Left renal pelvis (tissue), 4 donors: ENCODE measurements at regions not wholly inside any gene's neighbourhood (a gene's known extent, or its start where the extent isn't known, plus 50 kb on each side); places are given as distances from the start of the nearest gene placed in this dataset.

Source experiments
- DNase-seq, 4 donors: peaks; one replicate each; pipeline ENCODE4 v3.0.0-alpha.2; 2013; ENCODE audit warnings: low read depth in 4 of 4, low spot score in 3 of 4

DNA sequence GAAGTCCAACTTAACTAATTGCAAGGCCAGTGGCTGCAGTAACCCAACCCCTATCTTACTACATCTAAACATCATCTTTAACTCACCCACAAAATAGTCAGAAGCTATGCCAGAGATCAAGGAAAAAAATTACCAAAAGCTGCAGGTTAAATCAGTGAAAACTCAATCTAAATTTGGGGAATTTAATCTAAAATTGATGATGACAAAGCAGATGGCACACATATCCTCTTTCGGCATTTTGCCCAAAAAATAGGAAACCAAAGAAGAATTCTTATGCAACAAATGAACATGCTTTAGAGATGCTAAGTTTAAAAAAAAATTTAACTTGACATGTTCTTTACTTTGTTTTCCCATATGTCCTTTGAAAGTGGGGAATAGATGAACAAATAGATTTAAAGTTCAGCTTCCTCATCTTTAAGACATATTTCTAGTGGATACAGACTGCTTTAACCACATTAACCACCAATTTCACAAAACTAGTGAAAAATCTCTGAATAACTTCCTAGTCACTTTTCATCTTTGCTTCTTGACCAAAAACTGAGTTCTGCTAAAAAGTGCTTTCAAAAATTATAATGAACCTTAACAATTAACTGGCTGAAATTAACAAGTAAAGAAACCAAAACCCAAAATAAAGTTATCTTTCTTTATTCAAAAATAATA, 74.3 kb upstream of the CCDC150 start:
- no peak for DNase-seq

DNA sequence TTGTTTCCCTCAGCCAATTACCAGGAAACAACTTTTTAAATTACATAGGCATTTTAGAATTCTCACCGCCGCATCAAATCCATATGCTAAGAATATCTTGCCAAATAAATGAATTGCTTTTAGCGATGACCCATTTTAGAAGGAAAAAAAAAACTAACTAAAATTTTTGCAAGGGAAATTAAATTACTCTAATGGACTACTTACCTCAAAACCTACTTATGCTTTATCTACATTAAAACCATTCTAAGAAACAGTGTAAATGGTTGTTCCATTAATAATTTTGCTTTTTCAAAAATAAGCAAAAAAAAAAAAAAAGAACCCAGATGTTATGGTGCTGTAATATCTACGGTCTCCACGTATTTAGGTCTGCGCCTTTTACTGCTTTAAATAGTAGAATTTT, 73.5 kb upstream of the CCDC150 start:
- DNase-seq: no peak

DNA sequence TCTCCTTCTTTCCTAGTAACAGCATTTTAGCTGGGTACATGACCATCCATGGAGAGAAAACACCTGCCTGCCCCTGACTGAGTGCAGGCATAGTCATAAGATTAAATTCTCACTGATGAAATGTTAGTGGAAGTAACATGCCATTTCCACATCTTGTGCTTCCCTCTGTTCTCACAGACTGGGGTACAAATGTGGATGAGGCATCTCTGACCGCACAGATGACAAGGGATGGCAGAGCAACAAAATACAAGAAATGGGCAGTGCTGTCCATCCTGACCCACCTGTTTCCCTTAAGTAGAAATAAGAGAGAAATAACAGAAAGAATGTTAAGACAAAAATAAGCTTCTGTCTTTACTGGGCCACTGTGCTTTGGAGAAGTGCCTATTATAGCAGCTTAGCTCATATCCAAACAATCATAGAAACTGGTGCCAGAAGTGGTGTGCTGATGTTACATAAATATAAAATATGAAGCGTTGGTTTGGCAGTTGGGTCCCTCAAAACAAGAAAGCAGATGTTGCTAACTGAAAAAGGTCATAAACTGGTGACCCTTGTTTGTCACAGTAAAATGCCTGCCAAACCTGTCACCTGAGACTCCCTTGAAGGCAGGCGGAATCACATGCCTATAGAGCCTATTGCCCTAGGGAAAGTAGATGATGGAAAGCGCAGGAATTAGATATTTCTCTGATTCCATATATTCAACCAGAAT, 72.4 kb upstream of the CCDC150 start:
- DNase-seq: peak in 2 of 4 donors; percentile 4 to 8

DNA sequence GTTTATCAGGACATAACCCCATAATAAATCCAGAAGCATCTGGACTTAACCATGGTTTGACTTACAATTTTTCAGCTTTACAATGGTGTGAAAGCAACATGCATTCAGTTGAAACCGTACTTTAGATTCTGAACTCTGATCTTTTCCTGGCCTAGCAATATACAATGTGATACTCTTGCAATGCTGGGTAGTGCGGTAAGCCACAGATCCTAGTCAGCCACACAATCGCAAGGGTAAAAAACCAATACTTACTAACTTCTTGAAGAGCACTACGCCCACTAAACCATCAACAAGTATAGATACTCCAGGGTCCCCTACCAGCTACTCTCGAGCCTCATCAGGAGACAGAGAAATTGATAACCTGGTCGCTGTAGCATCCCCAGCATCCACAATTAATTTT, 71.0 kb upstream of the CCDC150 start:
- DNase-seq: no peak

- no peak for DNase-seq
Measured at GRCh38 chr2:196584903-196585302, 54.6 kb upstream of the CCDC150 start.

GRCh38 chr2:196586511-196586991, 53.0 kb upstream of the CCDC150 start:
- DNase-seq: no peak

- no peak for DNase-seq
Measured at GRCh38 chr2:196587056-196587455, 52.5 kb upstream of the CCDC150 start.

DNA sequence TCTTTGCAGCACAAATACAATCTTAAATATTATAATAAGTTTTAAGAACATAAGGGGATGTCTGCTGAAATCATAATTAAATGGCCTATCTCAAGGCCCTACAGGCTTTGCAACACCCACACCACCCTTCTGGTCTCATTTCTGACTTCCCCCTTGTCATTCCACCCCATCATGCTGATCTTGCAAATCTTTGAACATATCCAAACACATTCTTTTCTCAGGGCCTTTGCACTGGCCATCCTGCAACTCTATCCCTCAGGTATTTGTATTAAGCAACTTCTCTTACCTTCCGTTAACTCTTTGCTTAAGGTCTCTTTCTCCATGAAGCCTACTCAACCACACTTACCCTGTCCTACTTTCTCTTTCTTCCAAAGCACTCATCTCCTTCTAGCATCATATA, 51.8 kb upstream of the CCDC150 start:
- DNase-seq: no peak

GRCh38 chr2:196589419-196589818, 50.1 kb upstream of the CCDC150 start:
- no peak for DNase-seq
